Activated T-cell treated with anti-CD3 and anti-CD28 coated beads, Interleukin-2, amount 50 U/mL, for 4 hours (primary cell): ENCODE measurements at regions not wholly inside any gene's neighbourhood (a gene's known extent, or its start where the extent isn't known, plus 50 kb on each side); places are given as distances from the start of the nearest gene placed in this dataset.

Source experiments
- ATAC-seq, 2 donors: fragments of 200-7000 bp; cut with Tn5 transposase; one replicate each; pipeline ENCODE4 v1.10.0; 2021
- DNase-seq: peaks from one replicate; pipeline ENCODE4 v3.0.0-alpha.2; 2020
- H3K27me3 Mint-ChIP-seq: one replicate; pipeline ENCODE4 v1.8.0; 2021; ENCODE audit warnings: low read depth, mixed read lengths
- H3K36me3 Mint-ChIP-seq: one replicate; pipeline ENCODE4 v1.8.0; 2022; ENCODE audit warnings: mixed read lengths; ENCODE audit not compliant: insufficient read depth
- H3K4me1 Mint-ChIP-seq: one replicate; pipeline ENCODE4 v1.8.0; 2021; ENCODE audit warnings: low read depth, mixed read lengths
- H3K4me3 Mint-ChIP-seq: one replicate; pipeline ENCODE4 v1.8.0; 2021; ENCODE audit warnings: mild to moderate bottlenecking, moderate library complexity, mixed read lengths
- H3K9me3 Mint-ChIP-seq: one replicate; pipeline ENCODE4 v1.8.0; 2021; ENCODE audit warnings: mixed read lengths

DNA sequence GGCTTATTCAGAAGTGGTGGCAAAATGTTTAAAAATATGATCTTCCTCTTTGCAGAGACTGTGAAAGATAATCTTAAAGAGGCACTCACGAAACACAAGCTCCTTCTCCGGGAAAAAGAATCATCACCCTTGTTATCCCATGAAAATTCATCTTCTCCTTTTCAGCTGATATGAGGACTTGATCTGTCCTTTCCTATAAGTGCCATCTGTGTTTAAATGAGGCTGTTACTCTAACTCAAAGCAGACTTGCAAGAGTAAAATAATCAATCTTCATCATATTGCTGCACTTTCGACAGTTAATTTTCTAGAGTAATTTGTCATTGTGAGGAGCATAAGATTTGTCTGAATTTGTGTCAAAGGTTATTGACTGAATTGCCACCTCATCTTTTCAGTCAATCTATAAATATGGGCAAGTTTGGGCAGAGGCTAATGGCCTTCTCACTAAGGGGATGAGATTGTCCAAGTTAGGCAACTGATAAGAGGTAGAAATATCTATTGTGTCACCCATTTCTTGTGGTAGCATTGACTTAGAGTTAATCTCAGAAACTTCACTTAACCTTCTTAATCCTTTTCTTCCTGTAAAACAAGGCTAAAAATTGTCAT is 452.9 kb downstream of the GRXCR1 start:
- no peak for DNase-seq
- ATAC-seq = no peak
- Mint-ChIP-seq H3K9me3 (peaks cover 11% of the 10 kb centered on the region), H3K36me3 (no peaks in the 10 kb centered on the region), H3K4me3 (no peak overlapping the region), H3K27me3 (no peaks in the 10 kb centered on the region), H3K4me1 (no peaks in the 10 kb centered on the region)

DNA sequence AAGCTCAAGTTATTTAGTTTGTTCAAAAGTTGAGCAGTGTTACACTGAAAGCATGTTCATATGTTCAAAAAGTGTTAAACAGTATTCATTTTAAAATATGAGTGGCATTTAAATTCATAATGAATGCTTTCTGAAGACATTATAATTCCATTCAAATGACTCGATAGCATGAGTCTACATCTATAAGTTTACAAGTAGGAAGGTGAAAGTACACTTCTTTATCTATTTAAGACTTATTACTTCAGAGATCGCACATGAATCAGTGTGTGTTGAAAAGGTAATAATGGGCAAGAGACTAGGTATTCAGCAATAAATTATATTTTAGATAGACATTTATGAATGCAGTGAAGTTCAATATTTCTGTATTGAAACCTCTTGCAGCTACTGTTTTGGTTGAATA is 456.1 kb downstream of the GRXCR1 start:
- H3K4me1 Mint-ChIP-seq = no peaks in the 10 kb centered on the region
- no peaks in the 10 kb centered on the region for H3K36me3 Mint-ChIP-seq
- ATAC-seq (no peak), DNase-seq (no peak)
- H3K4me3 Mint-ChIP-seq = no peak overlapping the region
- H3K27me3 Mint-ChIP-seq = no peaks in the 10 kb centered on the region
- peaks cover 11% of the 10 kb centered on the region for H3K9me3 Mint-ChIP-seq

DNA sequence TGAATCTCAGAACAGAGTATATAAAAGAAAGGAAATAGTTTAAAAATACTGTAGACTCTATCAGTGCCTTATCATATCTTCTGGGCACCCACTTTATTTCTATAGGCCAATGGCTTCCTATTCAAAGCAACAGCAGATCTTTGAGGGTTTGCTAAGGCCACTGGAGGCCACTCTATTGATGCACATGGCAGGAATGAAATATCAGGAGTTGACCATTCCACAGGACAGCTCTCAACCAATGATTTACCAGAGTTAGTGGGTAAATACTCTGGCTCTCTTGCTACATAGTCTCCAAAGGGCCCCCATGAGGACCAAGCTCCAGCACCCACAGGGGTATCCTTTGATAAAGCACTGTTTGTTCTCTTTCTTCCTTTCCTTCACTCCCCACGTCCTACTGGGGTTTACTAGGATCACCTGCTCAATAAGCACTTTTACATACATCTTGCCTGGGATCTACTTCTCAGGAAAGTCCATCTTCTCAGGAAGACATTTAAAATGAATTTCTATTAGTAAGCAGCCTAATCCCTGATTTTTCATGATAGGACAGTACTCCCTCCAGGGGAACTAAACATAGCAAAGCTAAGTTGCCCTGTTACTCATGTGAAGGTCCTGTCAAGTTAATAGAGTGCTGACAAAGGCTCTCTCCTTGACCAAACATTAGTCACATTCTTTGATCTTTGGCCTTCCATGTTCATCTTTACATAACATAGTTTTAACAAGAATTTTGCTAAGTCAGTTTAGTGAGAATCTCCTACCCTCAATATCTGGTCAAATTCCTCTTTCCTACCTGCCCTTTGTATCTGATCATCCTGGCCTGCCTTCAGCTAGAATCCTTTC is 459.7 kb downstream of the GRXCR1 start:
- Mint-ChIP-seq H3K9me3 (peaks cover 16% of the 10 kb centered on the region), H3K36me3 (no peaks in the 10 kb centered on the region), H3K4me3 (no peak overlapping the region), H3K4me1 (no peaks in the 10 kb centered on the region), H3K27me3 (no peaks in the 10 kb centered on the region)
- DNase-seq = no peak
- ATAC-seq = no peak

DNA sequence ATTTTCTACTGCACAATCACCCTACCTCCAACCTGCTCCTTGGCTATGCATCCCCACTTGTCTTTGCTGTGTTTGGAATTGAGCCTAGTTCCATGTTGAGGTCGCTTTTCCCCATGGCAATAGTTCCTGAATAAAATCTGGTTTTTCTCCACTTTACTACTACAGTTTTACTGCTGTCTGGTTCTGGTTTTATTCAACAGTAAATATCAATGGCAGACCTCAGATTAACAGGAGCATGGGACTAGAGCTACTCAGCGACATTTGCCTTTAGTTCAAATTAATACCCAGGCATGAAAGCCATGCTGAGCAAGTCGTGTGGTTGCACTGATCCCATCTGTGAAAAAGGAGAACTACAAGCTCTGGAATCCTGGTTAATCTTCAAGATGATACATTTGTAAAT is 460.3 kb downstream of the GRXCR1 start:
- H3K4me3 Mint-ChIP-seq = no peak overlapping the region
- no peak for ATAC-seq
- no peaks in the 10 kb centered on the region for H3K4me1 Mint-ChIP-seq

DNA sequence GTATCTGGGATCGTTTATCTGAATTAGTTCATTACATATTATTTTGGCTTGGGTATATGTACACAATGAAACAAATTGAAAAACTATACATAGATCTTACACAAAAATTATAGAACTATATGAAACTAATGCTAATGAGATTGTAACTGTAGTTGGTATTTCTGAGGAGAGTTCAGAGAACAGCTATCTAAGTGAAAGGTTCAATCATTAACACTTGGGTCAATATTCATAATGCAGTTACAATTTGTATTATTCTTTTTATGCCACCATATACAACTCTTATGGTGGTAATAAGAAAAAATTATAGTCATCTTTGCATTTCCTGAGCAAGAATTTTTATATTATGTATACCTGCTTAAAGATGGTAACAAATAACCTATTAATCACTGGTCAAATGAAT is 461.0 kb downstream of the GRXCR1 start:
- Mint-ChIP-seq H3K27me3 (no peaks in the 10 kb centered on the region), H3K4me3 (no peak overlapping the region), H3K4me1 (no peaks in the 10 kb centered on the region), H3K9me3 (peaks cover 9% of the 10 kb centered on the region), H3K36me3 (no peaks in the 10 kb centered on the region)
- no peak for ATAC-seq
- no peak for DNase-seq

More for the DNA sequence above, 460.3 kb downstream of the GRXCR1 start:
- H3K36me3 Mint-ChIP-seq = no peaks in the 10 kb centered on the region
- peaks cover 14% of the 10 kb centered on the region for H3K9me3 Mint-ChIP-seq
- H3K27me3 Mint-ChIP-seq = no peaks in the 10 kb centered on the region
- no peak for DNase-seq

DNA sequence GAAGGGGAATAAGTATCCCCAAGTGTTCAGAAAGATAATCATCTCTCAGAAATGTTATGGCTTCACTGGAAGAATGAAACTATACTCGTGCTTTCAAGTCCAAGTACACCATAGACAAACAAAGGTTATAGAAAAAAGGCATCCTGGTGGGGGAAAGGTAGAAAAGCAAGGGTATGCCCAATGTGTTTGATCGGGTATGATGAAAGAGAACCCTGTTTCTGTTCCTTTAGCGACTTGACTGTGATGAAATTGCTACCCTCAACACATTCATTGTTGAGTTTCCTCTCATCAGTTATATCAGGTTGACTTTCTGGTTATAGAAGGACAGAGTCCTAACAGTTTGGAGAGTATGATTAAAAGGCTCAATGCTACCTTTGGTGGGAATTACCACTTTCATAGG is 464.3 kb downstream of the GRXCR1 start:
- no peak for DNase-seq
- peaks cover 9% of the 10 kb centered on the region for H3K9me3 Mint-ChIP-seq
- no peaks in the 10 kb centered on the region for H3K27me3 Mint-ChIP-seq
- ATAC-seq = no peak
- H3K36me3 Mint-ChIP-seq = no peaks in the 10 kb centered on the region
- no peak overlapping the region for H3K4me3 Mint-ChIP-seq
- no peaks in the 10 kb centered on the region for H3K4me1 Mint-ChIP-seq

DNA sequence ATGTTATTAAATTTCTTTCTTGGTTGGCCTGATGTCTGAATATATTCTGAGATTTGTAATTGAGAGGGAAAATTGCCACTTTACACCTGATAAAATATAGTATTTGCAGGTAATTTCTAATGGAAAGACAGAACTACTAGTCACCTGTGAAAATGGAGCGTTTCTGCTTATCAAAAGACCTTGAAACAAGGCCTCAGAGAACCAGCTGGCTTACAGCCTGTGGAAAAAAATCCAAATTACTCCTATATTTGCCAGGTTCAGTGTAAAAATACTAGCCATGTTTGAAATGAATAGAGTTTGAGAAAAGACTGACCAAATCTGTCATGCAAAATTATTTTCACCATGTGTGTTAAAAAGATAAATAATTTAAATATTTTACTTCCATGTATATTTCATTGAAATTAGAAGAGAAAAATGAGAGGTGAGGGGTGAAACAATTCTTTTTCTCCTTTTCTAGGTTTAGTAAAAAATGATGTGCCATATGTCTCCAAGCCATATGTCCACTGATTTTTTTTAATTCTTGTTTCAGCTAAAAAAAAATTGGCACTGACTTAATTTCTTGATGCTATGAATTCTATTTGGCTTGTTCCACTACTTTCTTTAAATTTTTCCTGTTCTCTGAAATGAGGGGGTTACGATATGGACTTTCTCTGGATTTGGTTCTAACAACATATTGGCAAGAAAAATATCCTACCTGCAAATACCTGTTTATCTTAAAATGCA is 464.9 kb downstream of the GRXCR1 start:
- Mint-ChIP-seq H3K9me3 (peaks cover 9% of the 10 kb centered on the region), H3K36me3 (no peaks in the 10 kb centered on the region), H3K27me3 (no peaks in the 10 kb centered on the region), H3K4me1 (no peaks in the 10 kb centered on the region), H3K4me3 (no peak overlapping the region)
- DNase-seq = no peak
- no peak for ATAC-seq

DNA sequence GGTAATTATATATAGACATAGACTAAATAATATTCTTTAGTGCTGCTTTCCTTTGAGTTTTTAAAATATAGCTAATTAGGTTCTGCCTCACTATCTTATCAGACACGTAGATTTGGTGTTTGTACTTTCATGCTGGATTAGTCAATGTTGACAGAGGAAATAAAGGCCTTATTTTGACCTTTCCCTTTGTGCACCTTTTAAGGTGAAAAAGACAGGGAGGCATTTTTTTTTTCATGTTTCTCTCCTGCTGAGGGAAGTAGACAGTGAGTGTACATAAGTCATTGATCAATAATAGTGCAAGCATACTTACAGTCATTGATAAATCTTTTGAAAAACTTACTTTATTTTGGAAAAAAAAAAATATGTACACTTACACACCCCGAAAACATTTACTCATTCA is 467.8 kb downstream of the GRXCR1 start:
- Mint-ChIP-seq H3K36me3 (no peaks in the 10 kb centered on the region), H3K4me1 (no peaks in the 10 kb centered on the region), H3K9me3 (peaks cover 9% of the 10 kb centered on the region), H3K27me3 (no peaks in the 10 kb centered on the region), H3K4me3 (no peak overlapping the region)
- no peak for ATAC-seq
- DNase-seq = no peak

DNA sequence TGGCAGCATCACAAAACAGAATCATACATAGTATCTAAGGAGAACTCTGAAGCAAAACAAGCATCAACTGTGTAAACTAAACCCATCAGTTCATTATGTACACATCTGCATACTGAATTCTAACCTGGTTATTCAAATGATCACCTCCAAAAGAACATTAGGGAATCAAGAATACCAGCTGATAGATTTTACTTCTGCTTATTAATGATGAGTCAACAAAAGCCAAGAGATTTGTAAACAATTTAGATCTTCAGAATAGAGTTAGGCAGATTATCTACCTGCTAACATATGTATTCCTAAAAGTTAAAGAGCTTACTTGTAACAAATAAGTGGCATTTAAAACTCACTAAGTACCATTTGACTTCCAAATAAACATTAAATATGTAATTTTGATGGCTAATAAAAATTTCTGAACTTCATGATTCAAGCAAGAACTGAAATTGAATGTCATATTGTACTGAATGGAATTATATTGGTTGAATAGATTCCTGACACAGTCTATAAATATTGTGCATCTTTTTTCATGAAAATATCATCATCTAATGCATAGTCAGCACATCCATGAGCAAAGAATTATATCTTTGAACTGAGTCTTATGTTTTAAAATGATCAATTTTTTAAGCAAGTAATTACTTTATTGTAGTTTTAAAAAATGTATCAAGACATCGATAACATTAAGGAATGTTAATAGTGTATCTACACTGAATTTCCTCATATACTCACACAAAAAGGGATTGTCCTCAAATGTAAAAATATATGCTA is 470.5 kb downstream of the GRXCR1 start:
- no peak for ATAC-seq
- Mint-ChIP-seq H3K4me3 (no peak overlapping the region), H3K4me1 (no peaks in the 10 kb centered on the region), H3K36me3 (no peaks in the 10 kb centered on the region), H3K27me3 (no peaks in the 10 kb centered on the region), H3K9me3 (peaks cover 7% of the 10 kb centered on the region)
- DNase-seq = no peak

DNA sequence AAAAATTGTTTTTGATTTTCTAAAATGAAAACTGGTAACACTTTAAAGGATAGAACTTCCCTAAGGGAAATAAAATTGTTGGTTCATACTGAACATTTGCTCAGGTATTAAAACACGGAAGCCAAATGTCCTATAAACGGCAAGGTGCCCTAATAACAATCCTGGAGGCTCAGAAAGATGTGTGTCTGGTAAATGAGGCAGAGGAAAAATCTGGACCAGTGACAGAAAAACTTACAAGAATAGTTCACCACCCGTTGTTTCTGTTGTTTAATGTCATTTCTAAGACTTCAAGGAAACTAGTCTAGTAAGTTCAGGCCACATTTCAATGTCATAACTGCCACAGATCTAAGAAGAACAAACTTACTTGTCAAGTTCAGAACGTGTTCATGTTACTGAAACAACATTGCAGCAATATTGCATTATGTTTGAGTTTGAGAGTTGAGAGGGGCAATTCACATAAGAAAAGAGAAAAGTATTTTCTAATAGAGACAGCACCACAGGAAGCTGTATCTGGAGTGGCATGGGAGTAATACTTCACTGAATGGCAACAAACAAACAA is 476.6 kb downstream of the GRXCR1 start:
- H3K36me3 Mint-ChIP-seq = no peaks in the 10 kb centered on the region
- no peaks in the 10 kb centered on the region for H3K4me1 Mint-ChIP-seq
- ATAC-seq (no peak), DNase-seq (no peak)
- H3K9me3 Mint-ChIP-seq = peaks cover 9% of the 10 kb centered on the region
- no peaks in the 10 kb centered on the region for H3K27me3 Mint-ChIP-seq
- H3K4me3 Mint-ChIP-seq = no peak overlapping the region

DNA sequence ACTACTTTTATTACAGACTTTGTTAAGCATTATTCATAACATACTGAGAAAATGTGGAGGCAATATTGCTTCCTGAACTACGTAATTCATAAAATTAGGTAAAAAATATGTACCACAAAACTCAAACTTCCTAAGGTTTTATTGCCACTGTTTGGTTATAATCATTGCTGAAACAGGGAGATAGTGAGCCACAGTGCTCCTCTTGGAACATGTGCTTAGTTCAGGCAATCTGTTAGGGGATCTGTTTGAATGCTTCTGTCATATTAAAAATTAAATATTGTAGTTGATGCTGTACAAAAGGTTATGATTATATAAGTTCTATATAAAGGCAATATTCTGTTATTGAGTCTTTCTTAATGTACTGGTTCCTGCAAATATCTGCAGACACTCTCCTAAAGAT is 480.7 kb downstream of the GRXCR1 start:
- Mint-ChIP-seq H3K36me3 (no peaks in the 10 kb centered on the region), H3K27me3 (no peaks in the 10 kb centered on the region), H3K4me1 (no peaks in the 10 kb centered on the region), H3K9me3 (peaks cover under 1% of the 10 kb centered on the region), H3K4me3 (no peak overlapping the region)
- ATAC-seq (no peak), DNase-seq (no peak)

DNA sequence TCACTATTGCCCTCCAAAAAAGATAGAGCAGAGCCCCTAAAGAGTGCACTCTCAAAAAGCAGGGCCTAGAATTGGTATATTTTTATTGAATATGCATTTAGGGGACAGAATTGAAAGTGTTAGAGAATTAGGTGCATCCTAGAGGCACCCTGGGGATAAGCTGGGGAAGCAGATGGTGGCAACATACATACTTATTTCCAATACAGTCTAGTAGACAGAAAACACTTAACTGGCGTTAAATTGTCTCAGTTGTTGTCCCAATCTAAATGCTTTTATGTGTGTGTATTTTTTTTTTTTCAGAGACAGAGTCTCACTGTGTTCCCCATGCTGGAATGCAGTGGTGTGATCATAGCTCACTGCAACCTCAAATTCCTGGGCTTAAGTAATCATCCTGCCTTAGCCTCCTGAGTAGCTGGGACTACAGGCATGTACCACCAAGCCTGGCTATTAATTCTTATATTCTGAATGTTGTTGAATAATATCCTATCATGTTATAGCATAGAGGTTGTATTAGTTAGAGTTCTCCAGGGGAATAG is 481.8 kb downstream of the GRXCR1 start:
- H3K9me3 Mint-ChIP-seq = no peaks in the 10 kb centered on the region

DNA sequence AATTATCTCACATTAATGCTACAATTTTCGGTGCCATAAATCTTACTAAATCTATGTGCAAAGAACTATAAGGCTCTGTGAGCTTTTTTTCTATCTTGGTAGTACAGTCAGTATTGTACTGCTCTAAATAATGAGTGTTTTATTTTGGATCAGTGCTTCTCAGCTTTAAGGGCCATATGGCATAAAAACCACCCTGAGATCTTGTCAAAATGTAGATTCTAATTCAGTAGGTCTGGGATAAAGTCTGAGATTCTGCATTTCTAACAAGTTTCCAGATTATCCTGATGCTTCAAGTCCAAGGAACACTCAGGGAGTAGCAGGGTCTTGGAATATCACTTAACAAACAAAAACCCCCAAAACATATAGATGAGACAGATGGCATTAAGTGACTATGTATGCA is 486.5 kb downstream of the GRXCR1 start:
- ATAC-seq (no peak), DNase-seq (no peak)
- H3K4me1 Mint-ChIP-seq = no peaks in the 10 kb centered on the region
- H3K27me3 Mint-ChIP-seq = no peaks in the 10 kb centered on the region
- no peak overlapping the region for H3K4me3 Mint-ChIP-seq
- H3K9me3 Mint-ChIP-seq = no peaks in the 10 kb centered on the region
- H3K36me3 Mint-ChIP-seq = no peaks in the 10 kb centered on the region

More for the DNA sequence above, 481.8 kb downstream of the GRXCR1 start:
- H3K27me3 Mint-ChIP-seq = no peaks in the 10 kb centered on the region
- ATAC-seq = no peak
- no peaks in the 10 kb centered on the region for H3K36me3 Mint-ChIP-seq
- no peak for DNase-seq
- H3K4me1 Mint-ChIP-seq = no peaks in the 10 kb centered on the region
- H3K4me3 Mint-ChIP-seq = no peak overlapping the region

DNA sequence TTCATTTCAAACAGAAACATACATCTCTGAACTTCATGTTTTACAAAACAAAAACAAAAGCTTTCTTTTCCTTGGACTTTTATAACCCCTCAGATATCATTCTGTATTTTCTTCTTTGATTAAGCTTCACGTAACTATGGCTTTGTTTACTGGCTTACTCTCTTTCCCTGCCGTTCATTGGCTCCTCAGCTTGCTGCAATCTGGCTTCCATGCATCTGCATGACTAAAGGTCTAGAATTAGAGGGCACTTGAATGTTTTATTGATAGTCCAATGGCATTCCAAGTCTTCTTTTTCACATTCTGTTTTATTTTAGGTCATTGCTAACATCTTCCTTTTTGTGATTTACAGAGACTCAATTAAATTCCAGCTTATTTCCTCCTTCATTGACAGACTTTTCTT is 487.6 kb downstream of the GRXCR1 start:
- no peak for DNase-seq
- Mint-ChIP-seq H3K4me1 (no peaks in the 10 kb centered on the region), H3K36me3 (no peaks in the 10 kb centered on the region), H3K4me3 (no peak overlapping the region), H3K9me3 (peaks cover 2% of the 10 kb centered on the region), H3K27me3 (no peaks in the 10 kb centered on the region)
- ATAC-seq = no peak
